Activated CD4-positive, alpha-beta T cell treated with anti-CD3 and anti-CD28 coated beads, Interleukin-2, amount 10 ng/mL, durations not matched to agents 24 days and 14 days (primary cell): ENCODE measurements at regions not wholly inside any gene's neighbourhood (a gene's known extent, or its start where the extent isn't known, plus 50 kb on each side); places are given as distances from the start of the nearest gene placed in this dataset.

ENCODE experiments used
- DNase-seq: peaks from one replicate; pipeline ENCODE4 v3.0.0; 2022
- H3K27ac Mint-ChIP-seq: one replicate; pipeline ENCODE4 v1.8.0; 2022; ENCODE audit warnings: mild to moderate bottlenecking, mixed read lengths
- H3K27me3 Mint-ChIP-seq: one replicate; pipeline ENCODE4 v1.8.0; 2022; ENCODE audit warnings: mixed read lengths
- H3K36me3 Mint-ChIP-seq: one replicate; pipeline ENCODE4 v1.8.0; 2022; ENCODE audit warnings: low read depth, mild to moderate bottlenecking, mixed read lengths
- H3K4me1 Mint-ChIP-seq: one replicate; pipeline ENCODE4 v1.8.0; 2021; ENCODE audit warnings: mixed read lengths
- H3K4me3 Mint-ChIP-seq: one replicate; pipeline ENCODE4 v1.8.0; 2022; ENCODE audit warnings: mild to moderate bottlenecking, moderate library complexity, mixed read lengths
- H3K9me3 Mint-ChIP-seq: one replicate; pipeline ENCODE4 v1.8.0; 2021; ENCODE audit warnings: mixed read lengths
- intact Hi-C: fragments of 100-400 bp; cut with micrococcal nuclease; formaldehyde crosslinking; loops from one replicate; pipeline ENCODE4 v1.15.1; 2023

DNA sequence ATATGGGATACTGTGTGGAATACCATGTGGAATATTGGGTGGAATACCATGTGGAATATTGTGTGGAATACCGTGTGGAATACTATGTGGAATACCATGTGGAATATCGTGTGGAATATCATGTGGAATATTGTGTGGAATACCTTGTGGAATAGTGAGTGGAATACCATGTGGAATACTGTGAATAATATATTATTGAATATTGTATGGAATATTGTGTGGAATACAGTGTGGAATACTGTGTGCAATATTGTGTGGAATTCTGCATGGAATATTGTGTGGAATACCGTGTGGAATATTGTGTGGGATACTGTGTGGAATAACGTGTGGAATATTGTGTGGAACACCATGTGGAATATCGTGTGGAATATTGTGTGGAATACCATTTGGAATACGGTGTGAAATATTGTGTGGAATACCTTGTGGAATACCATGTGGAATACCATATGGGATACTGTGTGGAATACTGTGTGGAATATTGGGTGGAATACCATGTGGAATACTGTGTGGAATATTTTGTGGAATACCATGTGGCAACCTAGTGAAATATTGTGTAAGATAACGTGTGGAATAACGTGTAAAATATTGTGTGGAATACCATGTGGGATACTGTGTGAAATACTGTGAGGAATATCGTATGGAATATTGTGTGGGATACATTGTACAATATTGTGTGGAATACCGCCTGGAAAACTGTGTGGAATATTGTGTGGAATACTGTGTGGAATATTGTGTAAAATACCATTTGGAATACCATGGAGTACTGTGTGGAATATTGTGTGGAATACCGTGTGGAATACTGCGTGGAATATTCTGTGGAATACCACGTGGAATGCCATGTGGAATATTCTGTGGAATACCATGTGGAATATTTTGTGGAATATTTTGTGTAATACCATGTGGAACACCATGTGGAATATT is 133.9 kb upstream of the CHST15 start:
- Mint-ChIP-seq H3K4me3 (no peak overlapping the region), H3K27ac (peak overlapping the region; percentile 52), H3K9me3 (peaks cover 44% of the 10 kb centered on the region), H3K36me3 (peaks cover 2% of the 10 kb centered on the region), H3K27me3 (no peaks in the 10 kb centered on the region), H3K4me1 (peaks cover 3% of the 10 kb centered on the region)
- peak; percentile 63 for DNase-seq
- intact Hi-C loops: loop anchor here (10.0 kb wide), 1 partner anchor 233 kb away; no protein-coding TSS in a partner anchor

DNA sequence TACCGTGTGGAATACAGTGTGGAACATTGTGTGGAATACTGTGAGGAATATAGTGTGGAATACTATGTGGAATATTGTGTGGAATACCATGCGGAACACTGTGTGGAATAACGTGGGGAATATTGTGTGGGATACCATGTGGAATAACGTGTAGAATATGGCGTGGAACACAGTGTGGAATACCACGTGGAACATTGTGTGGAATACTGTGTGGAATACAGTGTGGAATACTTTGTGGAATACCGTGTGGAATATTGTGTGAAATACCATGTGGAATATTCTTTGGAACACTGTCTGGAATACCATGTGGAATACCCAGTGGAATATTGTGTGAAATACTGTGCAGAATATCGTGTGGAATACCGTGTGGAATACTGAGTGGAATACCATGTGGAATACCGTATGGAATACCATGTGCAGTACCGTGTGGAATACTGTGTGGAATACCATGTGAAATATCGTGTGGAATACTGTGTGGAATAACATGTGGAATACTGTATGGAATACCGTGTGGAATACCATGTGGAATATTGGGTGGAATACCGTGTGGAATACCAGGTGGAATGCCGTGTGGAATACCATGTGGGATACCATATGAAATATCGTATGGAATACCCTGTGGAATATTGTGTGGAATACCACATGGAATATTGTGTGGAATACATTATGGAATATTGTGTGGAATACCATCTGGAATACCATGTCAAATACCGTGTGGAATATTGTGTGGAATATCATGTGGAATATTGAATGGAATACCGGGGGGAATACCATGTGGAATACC is 133.1 kb upstream of the CHST15 start:
- peaks cover 44% of the 10 kb centered on the region for H3K9me3 Mint-ChIP-seq

DNA sequence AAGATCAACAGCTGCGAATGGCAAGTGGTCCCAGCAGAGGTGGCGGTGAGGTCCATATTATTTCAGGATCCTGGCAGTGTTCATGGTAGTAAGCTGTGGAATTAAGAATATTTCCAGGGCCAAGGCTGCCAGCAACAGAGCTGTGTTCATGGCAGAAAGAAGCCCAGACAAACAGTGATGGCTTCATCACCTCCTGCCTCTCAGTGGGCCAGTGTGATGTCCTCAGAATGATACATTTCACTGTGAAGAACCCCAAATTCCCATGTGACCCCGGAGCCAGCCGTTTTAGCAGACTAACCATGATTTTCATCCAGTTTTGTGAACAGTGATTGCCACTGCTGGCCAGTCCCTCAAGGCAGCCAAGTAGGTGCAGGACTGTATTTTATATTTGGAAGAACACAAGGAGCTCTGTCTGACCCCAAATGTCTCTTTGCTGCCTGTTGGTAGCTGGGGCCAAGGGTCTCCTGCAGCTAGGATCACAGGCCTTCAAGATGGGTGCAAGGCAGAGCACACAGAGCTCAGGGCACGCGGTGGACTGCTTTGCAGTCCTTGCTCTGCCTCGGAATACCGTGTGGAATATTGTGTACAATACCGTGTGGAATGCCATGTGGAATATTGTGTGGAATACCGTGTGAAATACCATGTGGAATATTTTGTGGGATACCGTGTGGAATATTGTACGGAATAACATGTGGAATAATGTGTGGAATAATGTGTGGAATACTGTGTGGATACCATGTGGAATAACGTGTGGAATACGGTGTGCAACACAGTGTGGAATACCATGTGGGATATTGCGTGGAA is 132.3 kb upstream of the CHST15 start:
- intact Hi-C loops: loop anchor here (10.0 kb wide), 1 partner anchor 231 kb away; no protein-coding TSS in a partner anchor
- Mint-ChIP-seq H3K27me3 (no peaks in the 10 kb centered on the region), H3K27ac (peak overlapping the region; percentile 77)

More for the DNA sequence above, 133.1 kb upstream of the CHST15 start:
- H3K27me3 Mint-ChIP-seq: no peaks in the 10 kb centered on the region
- H3K27ac Mint-ChIP-seq: peak overlapping the region; percentile 77
- intact Hi-C loops: loop anchor here (10.0 kb wide), 1 partner anchor 232 kb away; no protein-coding TSS in a partner anchor
- peaks cover 2% of the 10 kb centered on the region for H3K36me3 Mint-ChIP-seq
- peak; percentile 59 for DNase-seq
- H3K4me1 Mint-ChIP-seq: peaks cover 11% of the 10 kb centered on the region
- H3K4me3 Mint-ChIP-seq: no peak overlapping the region

DNA sequence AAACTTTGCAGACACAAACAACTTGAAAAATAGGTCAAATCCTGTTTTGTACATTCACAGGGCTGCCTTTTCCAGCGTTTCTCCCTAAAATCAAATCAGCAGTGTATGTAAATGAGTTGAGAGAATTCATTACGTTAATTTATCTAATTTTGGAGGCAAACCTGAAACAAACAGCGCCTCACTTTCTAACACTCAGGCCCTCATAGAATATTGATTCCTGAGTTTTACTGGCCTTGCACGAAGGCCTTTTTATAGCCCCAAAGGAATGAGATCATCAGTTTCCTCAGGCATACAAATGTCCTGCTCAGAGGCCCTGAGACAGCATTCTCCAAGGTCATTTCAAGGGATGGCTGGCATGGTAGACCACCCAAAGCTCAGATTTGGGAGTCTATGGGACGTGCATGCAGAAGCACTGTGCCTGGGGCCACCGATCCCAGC is 131.7 kb upstream of the CHST15 start:
- H3K27me3 Mint-ChIP-seq: no peaks in the 10 kb centered on the region
- H3K27ac Mint-ChIP-seq: no peak overlapping the region
- intact Hi-C loops: loop anchor here (10.0 kb wide), 1 partner anchor 230 kb away; no protein-coding TSS in a partner anchor
- no peak for DNase-seq
- no peak overlapping the region for H3K4me3 Mint-ChIP-seq
- peaks cover 20% of the 10 kb centered on the region for H3K4me1 Mint-ChIP-seq
- H3K9me3 Mint-ChIP-seq: peaks cover 33% of the 10 kb centered on the region
- peaks cover 2% of the 10 kb centered on the region for H3K36me3 Mint-ChIP-seq

More for the DNA sequence above, 132.3 kb upstream of the CHST15 start:
- peaks cover 15% of the 10 kb centered on the region for H3K4me1 Mint-ChIP-seq
- peaks cover 39% of the 10 kb centered on the region for H3K9me3 Mint-ChIP-seq
- peaks cover 2% of the 10 kb centered on the region for H3K36me3 Mint-ChIP-seq
- peak; percentile 83 for DNase-seq
- peak overlapping the region; percentile 28 for H3K4me3 Mint-ChIP-seq

DNA sequence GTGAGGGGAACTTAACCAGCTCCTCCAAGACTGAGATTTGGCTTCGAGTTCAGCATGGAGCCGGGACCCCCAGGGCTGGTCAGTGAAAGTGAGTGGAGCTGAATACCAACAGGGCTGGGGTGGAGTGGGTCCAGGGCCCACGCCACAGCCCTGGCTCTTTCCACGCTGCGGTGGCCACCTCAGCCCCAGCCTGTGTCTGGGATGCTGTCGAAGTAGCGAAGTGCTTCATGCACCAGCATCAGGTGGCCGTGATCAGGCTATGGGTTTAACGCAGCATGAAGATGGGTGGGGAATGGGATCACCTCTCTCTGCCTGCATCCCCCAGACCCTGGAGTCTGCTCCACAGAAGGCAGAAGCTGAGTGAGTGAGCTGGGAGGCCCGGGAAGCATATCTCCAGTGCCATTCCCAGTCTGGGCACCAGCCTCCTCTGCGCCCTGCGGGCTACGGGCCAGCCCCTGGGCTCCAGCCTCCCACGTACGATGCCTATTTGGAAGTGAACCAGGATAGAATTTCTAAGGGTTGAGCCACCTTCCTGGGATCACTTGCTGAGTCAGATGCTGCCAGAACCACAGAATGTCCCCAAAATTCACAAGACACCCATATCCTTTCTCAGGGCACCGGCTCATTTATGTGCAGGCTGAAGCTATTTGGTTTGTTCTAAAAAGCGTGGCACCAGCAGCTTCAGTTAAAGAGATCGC is 131.1 kb upstream of the CHST15 start:
- DNase-seq: peak; percentile 70
- peaks cover 23% of the 10 kb centered on the region for H3K4me1 Mint-ChIP-seq
- H3K27ac Mint-ChIP-seq: no peak overlapping the region
- H3K36me3 Mint-ChIP-seq: peaks cover 2% of the 10 kb centered on the region
- H3K27me3 Mint-ChIP-seq: no peaks in the 10 kb centered on the region
- no peak overlapping the region for H3K4me3 Mint-ChIP-seq
- H3K9me3 Mint-ChIP-seq: peaks cover 30% of the 10 kb centered on the region
- intact Hi-C loops: loop anchor here (10.0 kb wide), 1 partner anchor 230 kb away; no protein-coding TSS in a partner anchor

DNA sequence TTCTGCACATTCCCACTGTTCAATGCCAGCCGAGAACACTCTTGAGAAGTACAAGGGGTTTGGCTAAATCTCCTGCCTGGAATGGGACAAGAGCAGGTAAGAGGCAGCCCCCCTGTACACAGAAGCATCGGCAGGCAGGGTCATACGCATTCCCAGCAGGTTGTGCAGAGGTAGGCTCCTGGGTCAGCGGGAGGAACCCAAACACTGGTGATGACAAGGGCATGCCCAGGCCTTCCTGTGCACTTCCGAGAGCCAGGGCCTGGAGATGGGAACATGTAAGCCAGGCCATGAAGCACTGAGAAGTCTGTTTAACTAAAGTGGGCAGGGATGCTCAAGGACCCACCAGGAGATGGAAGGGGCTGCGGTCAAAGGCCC is 130.3 kb upstream of the CHST15 start:
- Mint-ChIP-seq H3K4me1 (peaks cover 23% of the 10 kb centered on the region), H3K27me3 (peaks cover 2% of the 10 kb centered on the region), H3K4me3 (no peak overlapping the region), H3K9me3 (peaks cover 24% of the 10 kb centered on the region), H3K36me3 (peaks cover 2% of the 10 kb centered on the region), H3K27ac (no peak overlapping the region)
- no peak for DNase-seq
- intact Hi-C loops: loop anchor here (10.0 kb wide), 1 partner anchor 229 kb away; no protein-coding TSS in a partner anchor

DNA sequence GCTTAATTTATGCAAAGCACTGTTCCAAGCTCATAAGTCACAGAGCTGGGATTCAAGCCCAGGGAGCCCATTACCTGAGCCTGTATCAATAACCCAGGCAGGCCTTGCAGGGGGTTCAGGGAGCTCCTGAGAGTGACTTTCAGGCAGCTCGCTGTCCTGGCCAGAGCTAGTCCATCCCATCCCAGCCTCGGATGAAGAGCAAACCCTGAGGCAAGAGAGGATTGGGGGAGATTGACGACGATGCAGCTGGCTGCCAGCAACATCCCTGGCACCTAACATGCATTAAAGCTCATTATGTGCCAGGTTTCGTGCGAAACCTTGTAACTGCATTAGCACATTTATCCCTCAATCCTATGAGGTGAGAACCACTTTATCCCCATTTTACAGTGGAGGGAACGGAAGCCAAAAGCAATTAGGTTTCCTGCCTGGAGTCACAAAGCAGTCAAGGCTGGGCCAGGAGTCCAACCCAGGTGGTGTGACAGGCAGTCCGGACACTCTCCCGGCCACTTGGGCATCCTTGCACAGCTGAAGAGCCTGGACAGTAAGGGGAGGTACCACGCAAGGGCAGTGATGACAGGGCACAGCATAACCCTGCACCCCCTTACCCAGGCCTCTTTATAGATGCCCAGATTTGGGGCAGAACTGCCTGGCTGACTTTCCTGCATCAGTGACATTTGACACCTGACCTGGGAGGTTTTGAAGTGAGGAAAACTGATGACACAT is 129.8 kb upstream of the CHST15 start:
- no peak overlapping the region for H3K27ac Mint-ChIP-seq
- H3K4me3 Mint-ChIP-seq: no peak overlapping the region
- H3K4me1 Mint-ChIP-seq: peaks cover 23% of the 10 kb centered on the region
- H3K36me3 Mint-ChIP-seq: peaks cover 2% of the 10 kb centered on the region
- intact Hi-C loops: loop anchor here (10.0 kb wide), 1 partner anchor 228 kb away; no protein-coding TSS in a partner anchor
- peaks cover 22% of the 10 kb centered on the region for H3K9me3 Mint-ChIP-seq
- DNase-seq: no peak
- peaks cover 2% of the 10 kb centered on the region for H3K27me3 Mint-ChIP-seq

DNA sequence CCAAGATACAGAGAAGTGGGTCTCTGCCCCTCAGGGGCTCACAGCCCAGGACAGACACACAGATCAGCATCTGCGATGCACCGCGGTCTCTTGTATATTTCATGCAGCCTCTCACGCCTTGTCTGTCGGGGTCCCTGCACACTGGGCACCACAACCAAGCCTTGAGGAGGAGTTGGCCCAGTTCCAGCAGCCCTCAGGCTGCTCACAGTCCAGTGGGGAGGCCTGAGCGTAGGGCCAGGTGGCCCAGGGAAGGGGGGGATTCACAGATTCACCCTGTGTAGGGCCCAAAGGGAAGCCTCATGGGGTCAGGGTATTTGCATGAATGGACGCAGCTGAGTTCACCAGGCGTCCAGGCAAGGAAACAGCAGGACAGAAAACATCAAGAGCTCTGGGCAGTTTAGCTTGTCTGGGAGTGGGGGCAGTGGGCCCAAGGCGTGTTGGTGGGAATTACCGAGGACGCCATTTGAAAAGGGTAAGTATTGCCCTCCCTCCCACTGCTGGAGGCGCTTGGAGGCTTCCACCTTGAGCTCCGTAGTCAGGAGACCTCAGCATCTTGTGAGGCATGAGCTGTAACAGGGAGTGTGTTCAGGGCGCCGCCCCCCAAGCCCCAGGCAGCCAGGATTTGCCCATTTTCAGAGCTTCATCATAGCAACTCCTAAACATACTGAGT is 129.1 kb upstream of the CHST15 start:
- Mint-ChIP-seq H3K9me3 (peaks cover 15% of the 10 kb centered on the region), H3K4me1 (peaks cover 23% of the 10 kb centered on the region), H3K27me3 (peaks cover 2% of the 10 kb centered on the region), H3K4me3 (peak overlapping the region; percentile 34), H3K36me3 (peaks cover 2% of the 10 kb centered on the region), H3K27ac (no peak overlapping the region)
- intact Hi-C loops: loop anchor here (10.0 kb wide), 1 partner anchor 228 kb away; no protein-coding TSS in a partner anchor
- no peak for DNase-seq

DNA sequence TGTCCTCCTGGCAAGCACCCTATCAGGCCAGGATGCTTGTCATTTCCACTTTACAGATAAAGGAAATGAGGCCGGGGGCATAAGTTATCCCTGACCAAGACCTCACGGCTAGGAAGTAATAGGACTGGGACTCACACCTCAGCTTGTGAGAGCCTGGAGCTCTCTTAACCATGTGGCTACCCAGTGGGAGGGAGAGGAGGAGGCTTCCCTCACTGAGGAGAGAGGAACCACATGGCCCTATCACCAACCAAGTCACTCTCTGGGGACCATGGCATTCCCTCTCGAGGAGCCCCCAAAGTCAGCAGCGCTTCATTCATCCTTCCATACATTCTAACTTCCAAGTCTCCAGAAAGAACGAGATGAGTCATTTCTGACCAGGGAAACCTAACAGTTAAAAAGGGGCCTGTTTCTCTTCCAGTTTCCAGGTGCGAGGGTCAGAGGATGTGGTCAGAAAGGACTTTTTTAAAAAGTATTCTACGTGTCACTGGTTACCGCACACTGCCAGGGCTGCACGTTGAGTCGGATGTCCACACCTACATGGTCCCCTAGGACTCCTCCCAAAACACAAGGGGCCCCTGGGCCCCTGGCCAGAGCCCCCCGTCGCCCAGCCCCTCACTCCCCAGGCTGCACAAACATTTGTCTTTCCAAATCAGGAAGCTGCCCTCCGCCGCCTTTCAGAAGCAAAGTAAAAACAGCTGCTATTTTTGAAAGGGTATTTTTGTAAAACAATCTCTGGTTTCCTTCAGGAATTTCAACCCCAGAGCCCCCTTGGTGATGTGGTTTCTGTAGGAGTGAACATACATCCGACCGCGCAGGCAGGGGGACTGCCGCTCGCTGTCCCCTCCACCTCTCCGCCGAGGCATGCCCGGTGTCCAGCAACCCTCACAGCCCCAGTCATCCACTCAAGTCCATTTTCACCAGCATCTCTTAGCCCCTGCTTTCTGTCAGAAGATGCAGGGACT is 128.2 kb upstream of the CHST15 start:
- Mint-ChIP-seq H3K36me3 (peaks cover 2% of the 10 kb centered on the region), H3K9me3 (peaks cover 7% of the 10 kb centered on the region), H3K27ac (no peak overlapping the region), H3K4me3 (peak overlapping the region; percentile 34), H3K27me3 (peaks cover 7% of the 10 kb centered on the region), H3K4me1 (peaks cover 23% of the 10 kb centered on the region)
- DNase-seq: peak; percentile 68
- intact Hi-C loops: loop anchor here (10.0 kb wide), 1 partner anchor 227 kb away; no protein-coding TSS in a partner anchor

DNA sequence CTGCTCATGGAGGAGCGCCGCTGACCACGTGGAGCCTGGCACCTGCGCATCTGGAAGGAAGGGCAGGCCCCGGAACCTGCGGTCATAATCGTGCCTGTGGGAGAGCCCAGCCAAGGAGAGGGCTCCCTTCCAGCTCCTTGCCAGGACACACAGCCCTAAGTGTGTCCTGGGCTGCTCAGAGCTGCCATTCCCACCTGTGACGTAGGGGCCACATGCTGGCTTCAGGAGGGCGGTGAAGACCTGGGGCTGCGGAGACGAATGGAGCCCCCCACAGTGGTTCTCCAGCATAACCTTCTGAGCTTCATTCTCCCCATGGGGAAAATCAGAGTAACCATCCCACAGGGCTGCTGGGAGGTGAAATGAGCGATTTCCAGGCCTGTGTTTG is 127.6 kb upstream of the CHST15 start:
- intact Hi-C loops: loop anchor here (10.0 kb wide), 1 partner anchor 226 kb away; no protein-coding TSS in a partner anchor
- peak; percentile 57 for DNase-seq
- Mint-ChIP-seq H3K36me3 (peaks cover 2% of the 10 kb centered on the region), H3K27me3 (peaks cover 8% of the 10 kb centered on the region), H3K4me1 (peaks cover 22% of the 10 kb centered on the region), H3K4me3 (no peak overlapping the region), H3K9me3 (peaks cover 3% of the 10 kb centered on the region), H3K27ac (no peak overlapping the region)

DNA sequence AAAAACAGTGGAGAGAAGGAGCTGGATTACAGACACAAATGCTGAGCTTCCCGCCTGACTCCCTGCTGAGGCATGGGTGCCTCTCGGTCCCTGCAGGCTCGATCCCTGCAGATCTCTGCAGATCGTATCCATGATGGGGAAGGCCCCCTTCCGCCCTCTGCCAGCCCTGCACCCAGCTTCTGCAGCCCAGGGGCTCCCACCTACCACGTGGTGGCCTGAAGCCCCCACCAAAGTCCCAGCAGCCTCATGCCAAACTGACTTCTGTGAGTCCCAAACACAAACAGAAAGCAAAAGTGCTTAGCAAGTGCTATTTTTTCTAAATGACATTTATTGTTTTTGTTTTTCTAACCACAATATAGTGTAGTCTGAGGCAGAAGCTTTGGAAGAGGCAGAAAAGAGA is 127.1 kb upstream of the CHST15 start:
- no peak overlapping the region for H3K27ac Mint-ChIP-seq

More for the DNA sequence above, 127.1 kb upstream of the CHST15 start:
- DNase-seq: peak; percentile 63
- H3K27me3 Mint-ChIP-seq: peaks cover 8% of the 10 kb centered on the region
- H3K9me3 Mint-ChIP-seq: no peaks in the 10 kb centered on the region
- H3K4me1 Mint-ChIP-seq: peaks cover 20% of the 10 kb centered on the region
- H3K36me3 Mint-ChIP-seq: no peaks in the 10 kb centered on the region
- H3K4me3 Mint-ChIP-seq: no peak overlapping the region
- intact Hi-C loops: loop anchor here (10.0 kb wide), 1 partner anchor 226 kb away; no protein-coding TSS in a partner anchor
